GM12874 (cell line): ENCODE measurements at regions not wholly inside any gene's neighbourhood (a gene's known extent, or its start where the extent isn't known, plus 50 kb on each side); places are given as distances from the start of the nearest gene placed in this dataset.

Source experiments
- CTCF ChIP-seq: IDR thresholded peaks from 2 replicates; pipeline ENCODE4 v1.5.1; 2011; ENCODE audit warnings: low read depth, mild to moderate bottlenecking, control low read depth, low read length, moderate library complexity; ENCODE audit not compliant: insufficient read depth

GRCh38 chr19:31111741-31112140 lies 237.5 kb downstream of the TSHZ3 start:
- no peak for TF ChIP-seq CTCF

DNA sequence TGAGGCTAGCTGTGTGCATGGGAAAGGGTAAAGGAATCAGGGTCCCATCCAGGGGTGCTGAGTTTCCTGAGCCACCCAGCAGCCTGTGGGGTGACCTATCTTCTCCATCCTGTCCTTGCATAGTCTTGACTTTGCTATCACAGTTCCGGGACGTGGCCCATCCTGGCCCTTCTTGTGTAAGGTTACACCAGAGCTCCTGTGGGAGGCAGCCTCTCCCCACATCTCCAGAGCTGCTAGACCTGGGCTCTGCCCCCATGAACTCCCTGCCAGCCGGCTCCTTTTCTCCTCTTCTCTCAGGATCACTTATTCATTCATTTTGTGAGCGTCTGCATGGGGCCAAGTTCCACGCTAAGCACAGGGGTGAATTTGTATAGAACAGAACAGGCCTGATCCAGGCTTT lies 238.9 kb downstream of the TSHZ3 start:
- TF ChIP-seq CTCF: no peak

GRCh38 chr19:31109636-31110035 lies 239.6 kb downstream of the TSHZ3 start:
- no peak for TF ChIP-seq CTCF

DNA sequence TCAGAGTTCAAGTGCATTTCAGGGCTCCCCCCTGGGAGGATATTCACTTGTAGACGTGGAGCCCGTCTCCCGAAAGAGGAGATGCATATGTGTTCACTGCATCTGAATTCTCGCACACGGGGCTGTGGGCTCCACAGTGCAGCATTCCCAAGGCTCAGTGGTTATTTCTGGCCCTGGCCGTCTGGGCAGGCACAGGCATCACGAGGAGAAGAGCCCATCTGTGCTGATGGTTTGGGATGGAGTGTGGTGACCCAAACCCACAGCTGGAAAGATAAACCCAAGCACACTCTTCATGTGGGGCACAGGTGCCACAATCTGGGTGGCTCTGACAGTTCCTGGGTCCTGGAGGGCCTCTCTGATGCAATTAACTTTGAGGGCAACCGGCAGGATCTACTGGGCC lies 242.1 kb downstream of the TSHZ3 start:
- no peak for TF ChIP-seq CTCF

- no peak for TF ChIP-seq CTCF
Observed at GRCh38 chr19:31105761-31106160, 243.5 kb downstream of the TSHZ3 start.

- TF ChIP-seq CTCF: no peak
Observed at GRCh38 chr19:31104451-31104850, 244.8 kb downstream of the TSHZ3 start.

- TF ChIP-seq CTCF: no peak
Observed at GRCh38 chr19:31103228-31103627, 246.0 kb downstream of the TSHZ3 start.

DNA sequence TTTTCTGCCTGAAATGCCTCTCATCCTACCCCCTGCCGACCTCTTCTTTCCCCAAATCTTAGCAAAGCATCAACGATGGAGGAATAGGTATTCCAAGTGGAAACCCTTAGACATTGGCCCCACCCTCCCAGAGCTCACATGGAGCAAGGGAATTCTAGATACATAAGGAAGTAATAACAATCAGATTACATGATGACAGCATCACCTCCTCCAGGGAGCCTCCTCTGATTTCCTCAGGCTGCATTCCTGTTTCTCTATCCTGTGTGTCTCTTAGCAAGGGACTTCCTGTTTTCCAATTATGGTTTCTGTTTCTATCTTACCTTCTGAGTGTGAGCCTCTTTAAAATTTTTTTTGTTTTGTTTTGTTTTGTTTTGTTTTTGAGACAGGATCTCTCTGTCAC lies 246.6 kb downstream of the TSHZ3 start:
- no peak for TF ChIP-seq CTCF
